ENCODE measurements at regions not wholly inside any gene's neighbourhood (a gene's known extent, or its start where the extent isn't known, plus 50 kb on each side); places are given as distances from the start of the nearest gene placed in this dataset.

DNA sequence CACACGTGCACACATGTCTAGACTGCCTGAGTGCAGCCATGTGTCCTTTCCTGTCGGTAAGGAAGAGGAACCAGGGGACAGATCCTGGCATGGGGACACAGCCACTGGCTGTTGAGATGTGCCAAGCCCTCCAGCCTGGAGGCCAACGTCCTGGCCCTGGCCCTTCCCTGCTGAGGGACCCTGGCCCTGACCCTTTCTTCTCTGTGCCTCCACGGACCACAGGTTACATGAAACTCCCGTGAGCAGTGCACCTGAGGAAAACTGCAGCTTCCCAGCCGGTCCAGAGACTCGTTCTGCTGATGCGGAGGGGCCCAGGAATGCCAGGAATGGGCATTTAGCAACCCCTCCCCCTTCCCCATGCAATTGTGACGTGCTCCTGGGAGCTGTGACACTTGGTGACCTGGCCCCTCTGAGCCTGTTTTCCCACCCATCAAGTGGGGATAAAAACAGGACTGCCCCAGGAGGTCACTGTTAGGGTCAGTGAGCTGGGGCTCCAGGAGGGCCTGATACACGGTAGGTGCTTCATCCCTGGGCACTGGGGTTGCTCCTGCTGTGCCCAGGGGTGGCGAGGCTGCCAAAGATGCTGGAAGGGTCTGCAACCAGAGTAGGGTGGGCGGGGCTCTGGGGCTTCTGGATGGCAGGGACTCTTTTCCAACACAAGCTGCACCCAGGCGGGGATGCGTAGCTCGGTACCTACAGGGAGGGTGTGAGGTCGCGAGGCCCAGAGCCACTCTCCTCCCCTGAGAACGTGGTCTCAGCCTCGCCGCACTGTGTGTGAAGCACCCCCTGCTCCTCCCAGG is 151.5 kb downstream of the C9orf50 start:
- TF ChIP-seq, protein P1, sequence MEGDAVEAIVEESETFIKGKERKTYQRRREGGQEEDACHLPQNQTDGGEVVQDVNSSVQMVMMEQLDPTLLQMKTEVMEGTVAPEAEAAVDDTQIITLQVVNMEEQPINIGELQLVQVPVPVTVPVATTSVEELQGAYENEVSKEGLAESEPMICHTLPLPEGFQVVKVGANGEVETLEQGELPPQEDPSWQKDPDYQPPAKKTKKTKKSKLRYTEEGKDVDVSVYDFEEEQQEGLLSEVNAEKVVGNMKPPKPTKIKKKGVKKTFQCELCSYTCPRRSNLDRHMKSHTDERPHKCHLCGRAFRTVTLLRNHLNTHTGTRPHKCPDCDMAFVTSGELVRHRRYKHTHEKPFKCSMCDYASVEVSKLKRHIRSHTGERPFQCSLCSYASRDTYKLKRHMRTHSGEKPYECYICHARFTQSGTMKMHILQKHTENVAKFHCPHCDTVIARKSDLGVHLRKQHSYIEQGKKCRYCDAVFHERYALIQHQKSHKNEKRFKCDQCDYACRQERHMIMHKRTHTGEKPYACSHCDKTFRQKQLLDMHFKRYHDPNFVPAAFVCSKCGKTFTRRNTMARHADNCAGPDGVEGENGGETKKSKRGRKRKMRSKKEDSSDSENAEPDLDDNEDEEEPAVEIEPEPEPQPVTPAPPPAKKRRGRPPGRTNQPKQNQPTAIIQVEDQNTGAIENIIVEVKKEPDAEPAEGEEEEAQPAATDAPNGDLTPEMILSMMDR (IDR thresholded peaks at IDR 0.05; ENCODE audit: borderline replicate concordance, insufficient read depth, low read depth, low read length), result no peak
- no peak overlapping the region for H3K4me3 ChIP-seq (ENCODE audit: low read depth, low read length)

DNA sequence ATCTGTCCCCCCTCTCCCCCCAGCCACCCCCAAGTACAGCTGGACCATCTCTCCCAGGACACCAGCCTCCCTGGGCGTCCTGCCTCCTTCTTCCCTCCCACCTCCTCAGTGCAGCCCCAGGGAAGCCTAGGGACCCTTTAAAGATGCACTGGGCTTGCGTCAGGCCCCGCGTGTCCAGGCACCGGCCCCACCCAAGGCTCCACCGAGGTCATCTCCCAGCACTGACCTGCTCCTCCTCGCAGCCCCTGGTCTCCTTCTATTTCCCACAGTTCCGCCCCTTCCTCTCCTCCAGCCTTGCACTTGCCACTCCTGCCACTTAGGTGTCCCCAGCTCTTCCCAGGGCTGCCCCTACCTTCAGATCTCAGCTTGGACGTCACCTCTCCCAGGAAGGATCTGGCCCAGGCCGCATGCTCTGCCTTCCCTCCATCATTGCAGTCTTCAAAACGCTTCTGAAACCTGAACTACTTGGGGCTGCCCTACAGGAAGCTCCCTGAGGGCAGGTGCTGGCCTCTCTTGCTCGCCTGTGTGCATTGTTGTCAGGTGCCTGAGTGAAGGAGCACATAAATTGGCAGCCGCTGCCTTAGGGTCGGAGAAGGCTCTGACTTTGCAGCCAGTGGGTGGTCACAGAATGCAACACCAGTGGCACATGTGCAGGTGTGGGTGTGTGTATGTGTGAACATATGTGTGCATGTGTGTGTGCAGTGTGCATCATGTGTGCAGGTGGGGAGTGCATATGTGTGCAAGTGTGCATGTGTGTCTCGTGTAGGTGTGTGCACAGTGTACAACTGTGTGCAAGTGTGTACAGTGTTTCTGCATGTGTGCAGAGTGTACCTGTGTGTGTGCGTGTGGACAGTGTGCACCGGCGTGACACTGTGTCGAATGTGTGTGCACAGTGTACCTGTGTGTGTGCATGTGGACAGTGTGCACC is 152.9 kb downstream of the C9orf50 start:
- TF ChIP-seq, protein P1 (IDR thresholded peaks at IDR 0.05; ENCODE audit: borderline replicate concordance, insufficient read depth, low read depth, low read length), result no peak
- H3K4me3 ChIP-seq (ENCODE audit: low read depth, low read length), result no peak overlapping the region

DNA sequence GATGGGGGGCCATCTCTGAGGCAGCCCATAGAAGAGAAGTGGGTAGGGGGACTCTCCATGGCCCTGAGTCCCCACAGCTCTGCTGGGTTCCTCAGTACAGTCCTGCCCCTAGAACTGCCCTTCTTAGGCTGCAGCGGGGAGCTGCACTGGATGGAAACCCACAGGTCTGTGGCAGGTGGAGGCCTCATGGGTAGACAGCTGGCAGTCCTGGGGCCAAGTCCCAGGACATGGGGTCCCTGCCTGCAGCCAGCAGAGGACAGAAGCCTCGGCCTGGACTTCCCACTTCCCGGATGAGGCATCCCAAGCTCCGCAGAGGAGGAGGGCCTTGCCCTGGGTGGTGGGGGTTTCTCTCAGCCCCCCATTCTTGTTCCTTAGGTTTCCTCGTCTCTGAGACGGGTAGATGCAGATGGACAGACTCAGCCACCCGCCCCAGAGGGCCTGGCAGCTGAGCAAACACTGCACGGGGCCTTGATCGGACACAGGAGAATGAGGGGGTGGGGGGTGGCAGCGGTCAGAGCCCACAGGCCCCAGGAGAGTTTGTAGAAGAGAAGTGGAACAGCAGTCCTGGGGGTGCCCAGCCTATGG is 153.8 kb downstream of the C9orf50 start:
- TF ChIP-seq, protein P1 (IDR thresholded peaks at IDR 0.05; ENCODE audit: borderline replicate concordance, insufficient read depth, low read depth, low read length), result no peak
- no peak overlapping the region for H3K4me3 ChIP-seq (ENCODE audit: low read depth, low read length)

DNA sequence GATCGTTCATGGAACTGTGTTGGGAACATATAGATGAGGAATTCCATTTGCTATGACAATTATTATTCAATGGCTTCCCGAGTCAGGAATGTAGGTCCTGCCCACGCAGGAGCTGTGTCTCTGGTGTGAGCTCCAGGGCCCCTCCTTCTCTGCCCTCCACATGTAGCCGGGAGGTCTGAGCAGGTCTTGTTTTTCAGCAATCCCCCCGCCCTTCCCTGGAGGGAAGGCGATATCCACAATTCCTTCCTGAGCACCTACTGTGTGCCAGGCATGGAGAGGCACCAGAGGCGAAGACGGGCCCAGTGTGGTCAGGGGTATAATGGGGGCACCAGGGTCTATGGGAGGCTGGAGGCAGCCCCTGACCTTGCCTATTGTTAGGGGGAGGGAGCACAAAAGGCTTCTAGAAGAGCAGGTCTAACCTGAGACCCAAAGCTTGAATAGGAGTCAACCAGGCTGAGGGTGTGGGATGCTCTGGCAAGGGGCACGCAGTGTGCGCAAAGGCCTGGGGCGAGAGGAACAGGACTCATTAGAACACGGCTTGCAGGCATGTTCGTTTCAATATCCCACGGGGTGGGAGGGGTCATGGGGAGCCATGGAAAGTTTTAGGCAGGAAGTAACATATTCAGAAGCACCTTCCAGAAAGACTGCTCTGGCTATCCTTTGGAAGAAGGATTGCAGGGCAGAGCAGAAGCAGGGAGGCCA is 154.9 kb downstream of the C9orf50 start:
- TF ChIP-seq, protein P1 (IDR thresholded peaks at IDR 0.05; ENCODE audit: borderline replicate concordance, insufficient read depth, low read depth, low read length), result no peak

DNA sequence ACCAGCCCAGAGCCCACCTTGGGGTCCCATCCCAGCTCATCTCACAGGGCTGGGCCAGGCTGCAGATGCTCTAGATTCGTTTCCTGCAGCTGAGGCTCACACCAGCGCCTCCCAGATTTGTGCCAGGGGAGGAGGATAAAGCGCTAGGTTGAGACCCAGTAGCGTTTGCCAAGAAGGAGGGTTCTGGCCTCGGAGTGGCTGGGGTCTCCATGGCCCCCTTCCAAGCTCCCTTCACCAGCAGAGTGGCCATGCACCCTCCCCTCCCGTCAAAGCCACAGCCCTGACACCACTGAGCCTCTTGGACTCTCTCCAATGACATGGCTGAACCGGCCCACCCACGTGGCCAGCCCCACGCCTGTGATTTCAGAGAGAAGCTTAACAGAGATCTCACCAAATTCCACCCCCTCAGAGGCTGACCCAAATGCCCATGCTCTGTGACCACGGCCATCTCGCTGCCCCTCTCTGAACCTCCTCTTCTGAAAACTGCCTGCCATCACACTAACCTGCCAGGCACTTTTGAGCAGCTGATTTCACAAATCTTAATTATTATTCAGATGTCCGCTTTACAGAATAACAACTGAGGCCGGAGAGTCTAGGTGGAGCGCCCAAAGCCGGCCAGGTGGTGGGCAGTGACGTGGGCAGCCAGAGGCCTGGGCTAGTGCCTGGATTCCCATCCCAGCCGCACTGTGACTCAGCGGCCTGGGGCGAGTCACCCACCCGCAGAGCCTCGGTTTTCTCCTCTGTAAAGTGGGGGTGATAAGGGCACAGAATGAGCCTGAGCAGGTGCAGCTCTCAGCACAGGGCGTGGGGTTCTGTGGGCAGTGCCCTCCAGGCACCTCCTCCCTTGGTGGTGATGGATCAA is 155.7 kb downstream of the C9orf50 start:
- no peak overlapping the region for H3K4me3 ChIP-seq (ENCODE audit: low read depth, low read length)
- TF ChIP-seq, protein P1 (IDR thresholded peaks at IDR 0.05; ENCODE audit: borderline replicate concordance, insufficient read depth, low read depth, low read length), result no peak

More for the DNA sequence above, 154.9 kb downstream of the C9orf50 start:
- no peak overlapping the region for H3K4me3 ChIP-seq (ENCODE audit: low read depth, low read length)

DNA sequence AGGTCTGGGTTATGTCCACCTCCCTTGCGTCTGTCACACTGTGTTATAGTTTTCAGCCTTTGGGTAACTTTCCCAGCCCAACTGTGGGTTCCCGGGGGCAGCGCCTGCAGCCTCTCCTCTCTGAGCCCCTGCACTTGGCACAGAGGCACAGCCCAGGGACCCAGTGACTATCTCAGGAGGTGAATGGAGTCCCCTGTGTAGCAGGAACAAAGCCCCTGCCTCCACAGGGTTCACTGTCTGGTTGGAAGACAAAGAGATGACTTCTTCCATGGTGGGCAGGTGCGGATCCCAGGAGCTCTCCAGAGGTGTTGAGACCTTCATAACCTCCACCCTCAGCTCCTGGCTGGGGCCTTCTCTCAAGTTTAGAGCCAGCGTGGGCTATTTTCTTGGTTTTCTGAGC is 156.9 kb downstream of the C9orf50 start:
- TF ChIP-seq, protein P1 (IDR thresholded peaks at IDR 0.05; ENCODE audit: borderline replicate concordance, insufficient read depth, low read depth, low read length), result no peak
- H3K4me3 ChIP-seq (ENCODE audit: low read depth, low read length), result no peak overlapping the region
